RPMI8226 (cell line): ENCODE measurements at regions not wholly inside any gene's neighbourhood (a gene's known extent, or its start where the extent isn't known, plus 50 kb on each side); places are given as distances from the start of the nearest gene placed in this dataset.
"Not testable (repeated sequence)": the region's sequence is repeated elsewhere in the genome, so short reads cannot be mapped to it uniquely, and the experiment has no call there.

Experiments
- DNase-seq: peaks from one replicate; pipeline ENCODE4 v3.0.0-alpha.2; 2015

DNA sequence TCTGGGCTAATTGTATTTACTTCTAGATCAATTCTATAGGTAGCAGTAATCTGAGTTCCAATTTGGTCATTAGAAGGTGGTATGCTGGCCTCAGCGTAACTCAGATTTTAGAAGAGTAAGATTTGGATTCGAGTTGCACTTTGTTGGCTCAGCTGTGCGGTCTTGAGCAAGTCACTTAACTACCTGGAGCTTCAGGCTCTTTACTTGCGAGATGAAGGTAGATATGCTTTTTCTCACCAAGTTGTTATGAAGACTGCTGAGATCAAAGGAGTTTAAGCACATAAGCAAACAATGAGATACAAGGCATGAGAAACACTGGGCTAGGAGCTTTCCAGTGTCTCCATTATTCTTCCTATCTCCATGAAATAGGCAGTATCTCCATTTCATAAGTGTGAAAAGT lies 133.8 kb upstream of the RANBP3L start:
- DNase-seq: no peak

DNA sequence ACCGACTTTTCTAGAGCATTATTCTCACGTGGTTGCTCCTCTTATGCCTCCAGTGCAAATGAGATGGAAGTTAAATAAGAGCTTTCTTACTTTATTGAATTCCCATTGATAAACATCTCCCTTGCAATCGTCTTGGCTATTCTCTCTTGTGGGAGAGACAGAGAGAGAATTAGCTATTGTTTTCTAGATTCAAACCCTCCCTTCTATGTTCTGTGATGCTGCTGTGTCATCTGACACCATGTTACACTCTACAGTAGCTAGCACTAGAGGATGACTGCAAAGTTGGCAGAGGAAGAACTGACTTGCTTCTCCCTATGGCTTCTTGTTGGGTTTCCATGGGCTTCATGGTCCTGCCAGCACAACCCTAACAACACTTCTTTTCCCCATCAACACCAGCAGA lies 134.6 kb upstream of the RANBP3L start:
- DNase-seq: no peak

DNA sequence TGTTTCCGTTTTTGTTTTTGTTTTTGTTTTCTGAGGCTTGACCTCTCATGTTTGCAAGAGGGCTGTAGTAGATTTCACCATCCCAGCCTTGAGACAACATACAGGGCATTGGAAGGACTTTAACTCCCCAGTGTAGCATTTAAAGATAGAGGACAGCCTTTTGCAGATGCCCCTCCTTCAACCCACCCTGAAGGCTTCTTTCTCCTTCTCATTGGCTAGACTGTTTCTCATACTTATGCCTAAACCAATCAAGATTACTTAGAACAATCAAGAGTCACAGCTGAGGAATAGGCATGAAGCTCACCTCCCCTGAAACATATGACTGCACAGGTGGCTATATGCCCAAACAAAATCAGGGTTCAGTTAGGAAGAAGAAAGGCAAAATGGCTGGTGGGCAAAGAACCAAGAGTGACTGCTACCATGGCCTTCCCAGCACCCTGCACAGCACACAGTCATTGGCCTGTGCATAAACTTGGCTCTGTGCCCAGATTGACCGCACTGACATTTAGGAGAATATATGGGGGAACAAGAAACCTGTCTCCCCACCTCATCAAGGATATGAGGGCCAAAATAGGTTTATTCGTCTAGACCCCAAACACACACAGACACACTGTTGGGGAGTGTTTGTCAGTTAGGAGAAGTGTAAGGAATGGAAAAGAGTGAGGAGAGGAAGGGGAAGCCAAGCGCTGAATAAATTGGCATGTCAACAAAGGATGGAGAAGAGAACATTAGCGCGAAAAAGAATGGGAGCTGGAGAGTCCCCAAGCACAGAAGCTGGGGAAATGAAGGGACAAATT lies 137.3 kb upstream of the RANBP3L start:
- DNase-seq: no peak

DNA sequence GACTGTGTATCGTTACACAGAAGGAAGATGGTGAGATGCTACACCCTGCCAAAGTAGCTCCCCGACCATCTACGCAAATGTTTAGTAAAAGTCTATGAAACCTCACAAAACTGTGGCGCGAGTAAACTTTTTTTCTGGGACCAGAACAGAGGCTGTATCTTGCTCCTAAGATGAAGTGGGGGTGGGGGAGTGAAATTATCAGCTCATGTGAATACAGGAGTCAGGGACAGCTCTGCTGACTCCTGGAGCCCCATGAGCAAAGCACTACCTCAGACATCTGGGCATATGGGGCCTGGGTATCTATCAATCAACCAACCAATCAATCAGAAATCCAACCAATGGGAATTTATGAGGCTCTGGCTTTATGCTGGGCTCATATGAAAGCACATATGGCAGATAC lies 138.6 kb upstream of the RANBP3L start:
- DNase-seq: no peak

DNA sequence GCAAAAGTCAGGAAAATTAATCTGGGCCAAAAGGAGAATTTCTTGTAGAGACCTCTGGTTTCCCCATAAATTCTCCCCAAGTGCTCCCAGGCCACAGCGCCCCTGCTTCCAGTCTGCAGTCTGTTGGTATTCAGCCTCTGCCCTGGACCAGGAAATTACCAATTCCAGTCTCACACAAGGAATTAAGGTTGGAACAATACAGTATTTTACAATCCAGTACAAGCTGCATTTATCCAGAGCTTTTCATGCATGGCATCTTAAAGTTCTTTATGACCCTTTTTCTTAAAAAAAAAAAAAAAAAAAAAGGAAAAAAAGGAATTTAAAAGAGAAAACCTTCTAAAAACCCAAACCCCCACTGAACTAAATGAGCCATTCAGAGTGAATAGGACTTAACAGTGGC lies 139.6 kb upstream of the RANBP3L start:
- DNase-seq: no peak

DNA sequence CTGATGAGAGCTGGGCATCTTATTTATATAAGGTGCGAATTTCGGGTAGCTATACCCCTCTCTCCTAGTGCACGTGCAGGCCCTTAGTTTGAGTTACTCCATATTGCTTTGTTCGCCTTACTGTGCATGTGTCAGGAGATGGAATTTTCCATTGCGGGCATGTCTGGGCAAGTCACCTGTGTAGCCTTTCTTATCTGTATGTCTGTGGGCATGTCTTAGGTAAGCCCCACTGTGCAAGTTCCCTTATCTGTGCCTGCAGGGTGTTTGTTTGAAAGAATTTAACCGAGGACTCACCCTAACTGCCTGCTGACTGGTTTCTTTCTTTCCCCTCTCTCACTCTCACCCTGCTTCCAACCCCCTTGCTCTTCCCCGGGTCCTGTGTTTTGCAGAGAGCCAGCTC lies 140.7 kb upstream of the RANBP3L start:
- DNase-seq: no peak

DNA sequence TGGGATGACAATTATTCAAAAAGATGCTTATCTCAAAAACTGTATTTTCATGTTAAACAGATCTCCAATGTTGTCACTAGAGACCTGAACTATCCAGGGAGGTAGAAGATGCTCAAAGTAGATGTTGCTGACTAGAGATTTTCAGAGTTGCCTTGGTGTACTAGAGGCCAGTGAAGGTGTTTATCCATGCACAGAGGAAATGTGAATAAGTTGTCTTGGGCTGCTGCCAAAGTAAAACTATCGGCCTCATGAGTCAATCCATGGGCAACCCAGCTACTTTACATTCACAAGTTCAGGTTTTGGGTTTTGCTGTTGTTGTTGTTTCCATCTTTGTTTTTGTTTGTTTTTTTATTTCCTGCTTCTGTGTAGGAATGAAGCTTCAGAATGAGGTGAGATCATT lies 141.1 kb upstream of the RANBP3L start:
- peak; percentile 20 for DNase-seq

DNA sequence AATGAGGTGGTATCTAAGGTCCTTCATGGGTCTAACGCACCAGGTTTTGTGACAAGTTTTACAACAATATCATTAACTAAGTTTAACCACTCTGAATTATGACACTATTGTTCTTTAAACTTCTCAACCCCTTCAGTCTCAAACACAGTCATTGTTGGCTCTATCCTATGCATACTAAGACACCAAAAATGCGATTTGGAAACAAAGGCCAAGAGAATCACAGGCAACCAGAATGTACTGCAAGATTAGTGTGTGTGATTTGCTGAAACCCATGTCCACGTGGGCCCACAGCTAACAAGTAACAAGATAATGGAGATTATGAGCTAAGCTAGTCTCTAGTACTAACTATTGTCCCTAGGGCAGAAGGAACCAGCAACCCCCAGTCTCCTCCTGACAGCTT lies 142.2 kb upstream of the RANBP3L start:
- DNase-seq: no peak

DNA sequence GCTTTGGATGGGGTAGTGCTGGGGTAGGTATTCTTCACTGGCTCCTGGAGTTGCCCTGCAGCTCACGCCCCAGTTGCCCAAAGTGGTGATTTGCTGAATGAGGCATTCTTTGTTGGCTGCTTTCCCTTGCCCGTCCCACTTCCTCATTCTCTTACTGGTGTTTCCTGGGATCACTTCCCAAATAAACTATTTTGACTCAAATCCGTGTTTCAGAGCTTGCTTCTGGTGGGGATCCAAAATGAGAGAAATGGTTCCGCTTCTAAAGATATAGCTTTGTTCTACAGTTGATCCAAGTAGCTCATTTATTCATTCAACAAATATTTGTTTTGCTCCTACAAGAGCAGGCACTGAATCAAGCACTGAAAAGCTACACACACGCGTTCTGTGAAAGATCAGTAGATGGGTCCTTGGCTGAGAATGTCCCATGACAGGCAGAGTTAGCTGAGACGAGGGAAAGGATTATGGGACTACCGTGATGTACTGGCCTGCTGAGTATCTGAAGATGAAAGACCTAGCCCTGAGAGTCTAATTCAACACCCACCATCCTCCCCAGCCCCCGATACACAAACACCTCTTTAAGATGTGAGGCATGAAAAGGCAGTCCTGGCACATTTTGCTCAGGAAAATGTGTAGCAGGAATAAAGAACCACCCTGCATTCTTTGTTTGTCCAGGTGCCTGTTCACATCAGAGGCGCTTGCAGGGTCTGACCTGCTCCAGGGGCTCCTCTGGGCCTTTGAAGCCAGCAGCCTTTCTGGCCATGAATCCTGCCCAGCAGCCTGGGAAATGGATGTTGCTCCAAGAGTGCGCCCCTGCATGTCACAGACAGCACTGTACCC lies 143.1 kb upstream of the RANBP3L start:
- no peak for DNase-seq

DNA sequence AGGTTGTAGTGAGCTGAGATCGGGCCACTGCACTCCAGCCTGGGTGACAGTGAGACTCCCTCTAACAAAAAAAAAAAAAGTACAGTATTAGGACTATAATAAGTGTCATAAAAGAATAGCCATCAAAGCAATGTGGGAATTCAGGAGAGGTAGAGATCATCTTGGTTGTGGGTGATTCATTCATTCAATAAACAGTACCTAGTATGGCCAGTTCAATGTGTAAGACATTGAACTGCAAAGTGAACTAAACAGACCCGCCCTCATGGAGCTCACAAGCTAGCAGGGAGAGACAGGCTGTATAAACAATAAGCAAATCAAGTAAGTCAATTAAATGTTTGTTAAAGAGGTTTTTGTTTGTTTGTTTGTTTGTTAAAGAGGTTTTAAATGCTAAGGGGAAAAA lies 146.1 kb upstream of the RANBP3L start:
- DNase-seq: no peak

DNA sequence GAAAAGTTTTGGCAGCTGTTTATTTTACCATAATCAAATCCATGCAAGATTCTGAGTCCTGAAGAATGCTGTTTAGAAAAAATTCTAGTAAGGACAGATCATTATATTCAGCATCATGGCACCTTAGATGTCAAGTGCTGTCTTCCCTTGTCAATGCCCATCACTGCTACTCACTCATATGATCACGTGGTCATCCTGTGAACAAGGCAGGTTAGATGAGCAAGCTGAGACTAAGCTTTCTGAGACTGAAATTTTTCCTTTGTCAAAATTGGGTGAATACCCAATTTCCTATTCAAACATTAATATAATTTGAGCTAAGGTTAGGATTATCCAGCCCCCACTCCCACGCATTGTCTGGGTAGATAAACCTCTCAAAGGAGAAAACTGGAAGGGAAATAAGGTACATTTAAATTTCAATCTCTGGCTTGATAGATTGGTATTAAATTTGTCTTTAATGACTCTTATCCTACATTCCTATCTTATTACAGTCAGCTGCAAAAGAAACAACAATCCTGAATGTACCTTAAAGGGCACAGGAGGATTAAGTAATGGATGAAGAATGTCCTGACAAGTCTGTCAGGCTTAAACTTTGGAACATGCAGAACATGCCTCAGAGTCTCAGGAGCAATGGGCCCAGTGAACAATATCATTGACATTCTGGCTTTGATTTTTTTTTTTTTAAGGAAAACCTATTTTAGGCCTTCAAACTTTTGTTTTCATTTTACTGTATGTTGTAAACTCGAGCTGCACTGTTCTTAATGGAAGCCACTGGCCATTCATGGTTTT lies 148.7 kb upstream of the RANBP3L start:
- DNase-seq: no peak

DNA sequence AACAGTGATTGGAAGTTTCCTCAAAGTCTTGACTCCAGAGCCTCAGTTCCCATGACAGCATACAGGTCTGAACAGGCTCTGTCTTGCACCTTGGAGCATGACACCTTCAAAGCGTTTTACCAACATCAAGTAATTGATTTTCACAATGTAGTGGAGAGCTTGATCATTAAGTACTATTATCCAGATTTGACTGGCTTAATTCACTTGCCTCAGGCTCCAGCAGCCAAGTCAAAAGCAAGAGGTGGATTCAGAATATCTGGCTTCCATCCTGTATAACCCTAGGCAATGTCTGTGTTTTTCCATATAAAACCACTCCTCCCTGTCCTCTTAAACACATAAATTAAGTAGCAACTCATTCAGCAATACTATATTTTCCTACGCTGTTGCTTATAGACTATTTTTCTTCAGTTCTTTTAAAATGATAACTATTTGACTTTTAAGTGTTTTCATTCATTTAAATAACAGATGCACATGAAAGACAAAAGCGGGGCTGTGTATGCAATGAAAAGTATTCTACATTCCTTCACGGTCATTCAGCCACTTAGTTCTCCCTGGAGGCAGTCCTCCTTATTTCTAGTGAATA lies 150.8 kb upstream of the RANBP3L start:
- no peak for DNase-seq

DNA sequence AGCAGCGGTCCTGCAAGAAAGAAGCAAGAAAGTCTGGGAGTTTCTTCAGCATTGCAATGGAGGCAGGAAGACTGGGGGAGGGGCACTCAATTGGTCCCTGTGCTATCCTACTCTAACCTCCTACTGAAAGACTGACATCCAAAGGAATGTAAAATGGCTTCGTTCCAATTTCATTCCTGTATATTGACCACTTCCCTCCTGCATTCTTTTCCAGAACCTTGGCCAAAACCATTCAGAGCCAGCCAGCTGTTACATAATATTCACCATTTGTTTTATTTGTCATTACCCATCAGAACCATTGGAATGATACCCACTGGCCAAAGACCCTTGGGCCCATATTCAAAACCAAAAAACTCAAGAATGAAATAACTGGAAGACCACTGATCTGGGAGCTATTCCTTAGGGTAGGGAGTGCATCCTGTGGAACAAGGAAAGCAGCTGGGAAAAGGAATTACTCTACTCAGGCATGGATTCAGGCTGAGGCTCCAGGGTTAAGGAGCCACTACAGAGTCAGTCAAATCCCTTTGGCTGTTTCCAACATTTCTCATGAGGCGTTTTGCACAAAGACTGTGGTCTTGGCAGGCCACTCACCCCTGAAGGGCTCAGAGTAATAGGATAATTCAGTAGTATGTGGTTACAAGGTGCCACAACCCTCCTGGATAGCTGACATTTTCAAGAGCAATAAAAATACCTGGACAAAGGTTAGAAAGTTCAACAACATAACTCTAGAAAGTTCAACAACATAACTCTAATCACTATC lies 148.7 kb upstream of the SLC1A3 start:
- DNase-seq: no peak

DNA sequence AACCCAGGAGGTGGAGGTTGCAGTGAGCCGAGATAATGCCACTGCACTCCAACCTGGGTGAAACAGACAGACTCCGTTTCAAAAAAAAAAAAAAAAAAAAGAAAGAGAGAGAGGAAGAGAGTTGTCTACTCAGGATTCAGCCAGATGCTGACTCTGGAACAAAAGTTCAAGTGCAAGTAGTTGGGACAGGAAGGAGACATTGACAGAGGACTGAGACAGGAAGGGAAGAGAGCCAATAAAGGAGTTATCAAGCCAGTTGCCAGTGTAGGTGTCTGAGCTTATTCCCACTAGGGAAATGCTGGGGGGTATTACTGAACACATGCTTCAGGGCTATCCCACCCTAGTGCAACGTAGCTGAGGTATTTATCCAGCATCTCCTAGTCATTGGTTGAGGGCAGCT lies 147.7 kb upstream of the SLC1A3 start:
- no peak for DNase-seq

DNA sequence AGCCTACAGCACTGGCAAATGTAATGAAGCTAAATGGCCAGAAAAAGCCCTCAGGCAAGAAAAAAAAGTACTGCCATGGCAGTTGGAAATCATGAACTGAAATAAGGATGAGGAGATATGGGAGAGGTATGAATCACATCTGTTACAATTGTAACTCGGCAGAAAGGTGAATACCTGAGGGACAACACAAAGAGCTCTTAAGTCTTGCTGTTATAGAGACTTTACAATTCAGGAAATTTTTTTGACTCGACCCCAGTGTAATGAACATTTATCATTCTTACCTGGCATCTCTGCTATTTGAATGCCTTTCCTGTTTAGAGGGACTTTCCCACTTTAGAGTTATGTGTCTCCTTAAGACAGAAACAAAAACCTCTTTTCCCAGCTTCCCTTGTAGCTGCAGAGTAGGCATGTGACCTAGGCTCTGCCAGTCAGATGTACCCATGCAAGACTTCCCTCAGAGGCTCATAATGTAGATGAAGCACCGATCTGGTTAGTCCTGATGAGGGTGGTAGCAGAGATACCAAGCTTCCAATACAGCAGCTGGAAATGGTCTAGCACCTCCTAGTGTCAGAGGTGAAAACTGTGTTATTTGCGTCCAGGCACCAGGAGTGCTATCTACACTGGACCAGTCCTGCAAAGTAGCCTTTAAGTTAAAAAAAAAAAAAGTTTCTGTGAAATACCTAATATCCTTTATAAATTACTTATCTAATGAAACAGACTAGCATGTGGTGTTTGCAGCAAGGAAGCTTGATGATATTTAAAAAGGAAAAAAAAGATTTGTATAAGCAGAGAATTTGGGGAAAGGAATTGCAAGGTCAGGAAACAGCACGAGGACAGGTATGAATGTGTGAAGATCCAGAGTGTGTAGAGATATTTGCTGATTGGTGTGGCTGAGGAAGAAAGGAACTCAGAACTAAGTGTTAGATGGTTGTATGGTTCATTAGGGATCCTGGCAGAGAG lies 146.9 kb upstream of the SLC1A3 start:
- DNase-seq: no peak

DNA sequence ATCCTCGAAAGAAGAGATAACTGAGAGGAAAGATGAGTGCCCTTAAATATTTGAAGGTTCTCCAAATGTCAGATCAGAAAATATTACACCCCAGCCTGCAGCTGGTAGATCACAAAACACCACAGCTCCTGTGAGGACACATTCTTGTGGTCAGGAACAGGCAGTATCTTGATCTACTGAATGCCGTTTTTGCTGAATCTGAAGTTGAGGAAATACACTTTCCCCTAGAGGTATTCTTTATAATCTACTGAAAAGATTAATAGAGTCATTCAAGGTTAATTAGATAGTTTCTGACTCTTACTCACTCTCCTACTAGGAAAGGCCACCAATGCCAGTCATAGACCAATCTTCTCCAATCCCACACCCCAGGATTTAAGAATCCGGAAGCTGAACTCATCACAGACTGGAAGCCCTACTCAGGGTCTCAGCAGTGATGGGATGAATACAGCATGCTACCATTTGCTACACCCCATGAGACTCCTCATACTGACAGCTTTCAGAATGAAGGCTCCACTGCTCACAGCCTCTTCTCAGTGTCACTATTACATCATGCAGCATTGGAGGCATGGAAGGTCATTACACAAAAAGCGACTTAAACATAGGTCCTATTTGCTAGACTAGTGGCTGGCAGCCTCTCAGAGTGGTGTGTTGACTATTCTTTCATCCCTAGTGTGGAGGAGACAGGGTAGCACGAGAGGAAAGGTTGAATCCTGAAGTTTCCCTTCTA lies 143.9 kb upstream of the SLC1A3 start:
- DNase-seq: no peak

DNA sequence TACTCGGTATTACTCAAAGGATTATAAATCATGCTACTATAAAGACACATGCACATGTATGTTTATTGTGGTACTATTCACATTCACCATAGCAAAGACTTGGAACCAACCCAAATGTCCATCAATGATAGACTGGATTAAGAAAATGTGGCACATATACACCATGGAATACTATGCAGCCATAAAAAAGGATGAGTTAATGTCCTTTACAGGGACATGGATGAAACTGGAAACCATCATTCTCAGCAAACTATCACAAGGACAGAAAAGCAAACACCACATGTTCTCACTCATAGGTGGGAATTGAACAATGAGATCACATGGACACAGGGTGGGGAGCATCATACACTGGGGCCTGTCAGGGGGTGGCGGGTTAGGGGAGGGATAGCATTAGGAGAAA lies 130.5 kb upstream of the SLC1A3 start:
- not testable (repeated sequence) for DNase-seq

DNA sequence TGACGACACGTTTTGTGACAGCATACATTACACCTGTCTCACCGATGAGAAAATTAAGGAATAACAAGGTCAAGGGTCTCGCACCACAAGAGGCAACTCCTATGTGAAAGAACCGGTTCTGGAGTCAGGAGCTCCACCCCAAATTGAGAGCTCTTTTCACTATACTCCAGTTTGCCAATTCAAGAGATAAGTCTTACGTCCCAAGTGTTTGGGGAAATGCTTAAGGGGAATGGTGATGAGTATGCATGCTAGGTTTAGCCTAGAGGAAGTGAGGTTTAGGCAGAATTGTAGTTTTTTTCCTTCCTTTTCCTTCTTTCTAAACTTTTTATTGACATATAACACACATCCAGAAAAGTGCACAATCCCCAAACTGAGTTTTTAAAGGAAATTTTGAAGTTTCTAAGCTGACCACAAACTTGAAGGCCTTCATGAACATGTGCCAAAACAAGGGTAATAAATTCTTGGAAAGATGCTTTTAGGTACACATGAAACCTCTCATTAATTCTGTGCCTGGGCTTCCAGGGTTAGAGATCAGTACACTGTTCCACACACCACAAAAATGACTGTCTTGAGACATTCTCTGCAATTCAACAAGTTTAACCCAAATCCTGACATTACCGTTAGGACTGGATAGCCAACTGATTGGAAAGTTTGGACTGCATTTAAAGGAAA lies 127.6 kb upstream of the SLC1A3 start:
- no peak for DNase-seq

DNA sequence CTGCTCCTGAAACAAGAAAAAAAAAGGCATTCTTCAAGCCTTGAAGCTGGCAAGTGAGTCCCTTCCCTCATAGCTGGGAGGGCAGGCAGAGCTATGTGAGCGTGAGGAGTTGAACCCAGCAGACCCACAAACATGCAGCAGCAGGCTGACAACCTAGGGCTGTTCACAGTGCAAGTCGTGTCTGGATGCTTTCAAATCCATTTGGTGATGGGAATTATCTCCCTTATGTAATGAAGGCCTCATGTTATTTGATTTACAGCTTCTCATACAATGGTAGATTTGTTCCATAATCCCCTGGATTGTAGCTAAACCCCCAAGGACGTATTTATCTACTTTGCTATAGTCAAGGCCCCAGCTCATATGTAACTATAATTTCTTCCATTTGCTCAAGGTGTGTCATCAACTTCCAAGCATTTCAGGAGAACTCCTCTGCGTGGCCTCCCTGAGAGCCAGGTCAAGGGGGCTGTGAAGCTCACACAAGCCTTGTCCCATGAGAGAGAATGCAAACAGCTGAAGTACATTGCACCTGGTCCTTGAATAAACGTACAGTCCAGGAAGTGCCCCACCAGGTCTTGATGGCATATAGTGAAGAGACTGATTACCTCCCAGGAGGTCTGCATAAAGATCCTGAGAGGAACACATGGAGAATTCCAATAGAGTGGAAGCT lies 124.8 kb upstream of the SLC1A3 start:
- DNase-seq: no peak
